ENCODE measurements at regions not wholly inside any gene's neighbourhood (a gene's known extent, or its start where the extent isn't known, plus 50 kb on each side); places are given as distances from the start of the nearest gene placed in this dataset.

GRCh38 chr18:45142868-45143267, 462.2 kb downstream of the SETBP1 start (continued):
- no peak for TF ChIP-seq ELF1 (CRISPR knock-in tag; IDR thresholded peaks at IDR 0.05)
- no peak for TF ChIP-seq ZSCAN22 (CRISPR knock-in tag; IDR thresholded peaks at IDR 0.05)
- no peak for TF ChIP-seq MZF1 (CRISPR knock-in tag; IDR thresholded peaks at IDR 0.05; ENCODE audit: borderline replicate concordance)
- no peak for TF ChIP-seq ZNF292 (CRISPR knock-in tag; IDR thresholded peaks at IDR 0.05; ENCODE audit: borderline replicate concordance, low read depth)
- TF ChIP-seq ZNF839 (CRISPR knock-in tag; IDR thresholded peaks at IDR 0.05; ENCODE audit: borderline replicate concordance): no peak

- Histone ChIP-seq H3K4me1 (ENCODE audit: insufficient read depth, low read length) (no peaks in the 10 kb centered on the region), H3K79me2 (ENCODE audit: insufficient read depth, low read length) (no peaks in the 10 kb centered on the region), H3K9me3 (ENCODE audit: low read length) (peaks cover 8% of the 10 kb centered on the region), H4K20me1 (ENCODE audit: insufficient read depth, low read length) (no peaks in the 10 kb centered on the region), H3K36me3 (replicated peaks in 1 of 2; ENCODE audit: control insufficient read depth in 1 of 2, insufficient read depth in 2 of 2, low read length in 2 of 2) (no peaks in the 10 kb centered on the region), H2AFZ (ENCODE audit: low read length) (no peak overlapping the region), H3K27ac (ENCODE audit: extremely low read length, insufficient read depth, low read length) (no peak overlapping the region), H3K4me3 (replicated peaks in 1 of 3; ENCODE audit: insufficient read depth in 1 of 3, low read depth in 2 of 3, low read length in 3 of 3) (no peak overlapping the region), H3K4me2 (ENCODE audit: low read depth, low read length) (no peak overlapping the region), H3K9ac (ENCODE audit: insufficient read depth, low read depth, low read length) (no peak overlapping the region), H3K27me3 (ENCODE audit: control insufficient read depth in 1 of 2, insufficient read depth in 2 of 2, low read length in 2 of 2) (no peaks in the 10 kb centered on the region)
- no TSS peak for BruUV-seq (replicated peaks)
- TF ChIP-seq ZNF280D (CRISPR knock-in tag; IDR thresholded peaks at IDR 0.05): no peak
- TF ChIP-seq GLMP (CRISPR knock-in tag; IDR thresholded peaks at IDR 0.05; ENCODE audit: borderline replicate concordance): no peak
- no peak for TF ChIP-seq ZNF713 (CRISPR knock-in tag; IDR thresholded peaks at IDR 0.05)
- no peak for TF ChIP-seq ATF1 (CRISPR knock-in tag; IDR thresholded peaks at IDR 0.05)
- TF ChIP-seq TFAP4 (IDR thresholded peaks at IDR 0.05; ENCODE audit: borderline replicate concordance, low read depth): no peak
- no peak for TF ChIP-seq ZNF577 (CRISPR knock-in tag; IDR thresholded peaks at IDR 0.05; ENCODE audit: borderline replicate concordance, low read depth)
- no peak for TF ChIP-seq TERF1 (CRISPR knock-in tag; IDR thresholded peaks at IDR 0.05)
- TF ChIP-seq ADNP (CRISPR knock-in tag; IDR thresholded peaks at IDR 0.05): no peak
- TF ChIP-seq MED13 (CRISPR knock-in tag; IDR thresholded peaks at IDR 0.05): no peak
- no peak for TF ChIP-seq PHB2 (IDR thresholded peaks at IDR 0.05; ENCODE audit: partially characterized antibody)
- no peak for TF ChIP-seq KLF9 (CRISPR knock-in tag; IDR thresholded peaks at IDR 0.05; ENCODE audit: low read depth)
- no peak for TF ChIP-seq CREB1 (IDR thresholded peaks at IDR 0.05)
- TF ChIP-seq CREB1 (CRISPR knock-in tag; IDR thresholded peaks at IDR 0.05): no peak
- no peak for TF ChIP-seq ZNF780A (CRISPR knock-in tag; IDR thresholded peaks at IDR 0.05)
- FAIRE-seq (no peak), ATAC-seq (no peak), DNase-seq (ENCODE audit: low spot score) (no peak)
- WGBS (ENCODE audit: low lambda C conversion rate): 0% methylated on average over 4 of the region's 4 CpGs
- POLR2A ChIA-PET: no interaction called here
- in situ Hi-C loops (cut with HindIII; ENCODE audit: extremely low pct_ligation_motif_present, low pct_unique_long_range_greater_than_20kb): no loop called here
- CTCF ChIA-PET (ENCODE audit: low intra/inter-chr PET ratio, low total read pairs): no interaction called here
- intact Hi-C loops (cut with micrococcal nuclease; ENCODE audit: unreplicated experiment): no loop called here
Measured at GRCh38 chr18:45149712-45150111, 465.6 kb upstream of the SLC14A2 start.
